Endodermal cell (in vitro differentiated cells): ENCODE measurements at regions not wholly inside any gene's neighbourhood (a gene's known extent, or its start where the extent isn't known, plus 50 kb on each side); places are given as distances from the start of the nearest gene placed in this dataset.

Experiments
- DNase-seq: peaks from one replicate; pipeline ENCODE4 v3.0.0-alpha.2; 2017
- H3K27ac ChIP-seq: 2 replicates; pipeline ENCODE4 v1.5.1; 2013; ENCODE audit warnings: mild to moderate bottlenecking, low read depth, low read length, moderate library complexity
- H3K27me3 ChIP-seq: 2 replicates; pipeline ENCODE4 v1.6.1; 2013; ENCODE audit warnings: mild to moderate bottlenecking, low read length, moderate library complexity; ENCODE audit not compliant: insufficient read depth, control insufficient read depth, poor library complexity, severe bottlenecking
- H3K36me3 ChIP-seq: 2 replicates; pipeline ENCODE4 v1.7.0; 2013; ENCODE audit warnings: mild to moderate bottlenecking, low read length, moderate library complexity; ENCODE audit not compliant: control insufficient read depth, insufficient read depth
- H3K4me1 ChIP-seq: one replicate; pipeline ENCODE4 v1.7.0; 2013; ENCODE audit warnings: low read length; ENCODE audit not compliant: control insufficient read depth, insufficient read depth
- H3K4me3 ChIP-seq: 2 replicates; pipeline ENCODE4 v1.5.1; 2013; ENCODE audit warnings: mild to moderate bottlenecking, low read length, moderate library complexity
- H3K9ac ChIP-seq: 2 replicates; pipeline ENCODE4 v1.6.1; 2013; ENCODE audit warnings: mild to moderate bottlenecking, low read length, moderate library complexity; ENCODE audit not compliant: poor library complexity, severe bottlenecking; ENCODE audit errors: extremely low read depth
- H3K9me3 ChIP-seq: 2 replicates; pipeline ENCODE4 v1.6.1; 2013; ENCODE audit warnings: mild to moderate bottlenecking, low read length, moderate library complexity; ENCODE audit not compliant: control insufficient read depth
- H3K27ac Mint-ChIP-seq: 2 replicates; pipeline ENCODE4 v1.8.0; 2020; ENCODE audit warnings: mixed read lengths
- H3K27me3 Mint-ChIP-seq: 2 replicates; pipeline ENCODE4 v1.8.0; 2021; ENCODE audit warnings: mild to moderate bottlenecking, mixed read lengths; ENCODE audit not compliant: insufficient read depth
- H3K36me3 Mint-ChIP-seq: 2 replicates; pipeline ENCODE4 v1.8.0; 2020; ENCODE audit warnings: low read depth, mixed read lengths
- H3K4me1 Mint-ChIP-seq: 2 replicates; pipeline ENCODE4 v1.8.0; 2020; ENCODE audit warnings: mixed read lengths
- H3K4me3 Mint-ChIP-seq: 2 replicates; pipeline ENCODE4 v1.8.0; 2020; ENCODE audit warnings: mild to moderate bottlenecking, moderate library complexity, mixed read lengths
- H3K9me3 Mint-ChIP-seq: 2 replicates; pipeline ENCODE4 v1.8.0; 2020; ENCODE audit warnings: mild to moderate bottlenecking, mixed read lengths
- CTCF ChIP-seq: fragments of 200-600 bp; sonication (generic); conservative IDR thresholded peaks from 2 replicates; pipeline ENCODE4 v1.5.0; 2021; ENCODE audit warnings: antibody characterized with exemption, mild to moderate bottlenecking
- WGBS, 2 experiments: methylation state at CpG; one replicate each; pipeline versions ENCODE4 v1.1.5 to v1.1.7; 2013; ENCODE audit warnings: missing lambda C conversion rate in 2 of 2, mixed read lengths in 1 of 2; ENCODE audit not compliant: insufficient coverage in 1 of 2, insufficient read length in 1 of 2; 5-methylcytosine and 5-hydroxymethylcytosine counted together

DNA sequence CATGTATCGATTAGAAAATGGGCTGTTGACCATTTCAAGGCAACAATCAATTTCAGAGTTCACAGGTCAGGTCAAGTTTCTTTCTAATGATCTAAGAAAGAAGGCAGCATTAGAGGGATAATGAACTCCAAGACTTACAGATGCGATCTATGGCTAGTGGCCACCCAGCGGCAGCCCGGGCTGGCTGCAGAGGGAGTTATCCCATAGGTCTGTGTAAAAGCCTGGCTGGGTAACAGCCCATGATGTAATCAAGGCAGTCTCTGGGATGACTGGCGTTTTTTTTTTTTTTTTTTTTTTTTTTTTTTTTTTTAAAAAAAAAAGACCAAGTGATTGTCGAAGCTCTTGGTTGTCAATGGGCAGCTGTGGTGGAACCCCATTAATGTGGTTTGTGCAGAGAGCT is 171.1 kb upstream of the SKOR2 start:
- no peaks in the 10 kb centered on the region for H3K36me3 Mint-ChIP-seq
- 77 to 81% methylated on average over 3 to 5 of the region's 6 CpGs for WGBS, 2 experiments

DNA sequence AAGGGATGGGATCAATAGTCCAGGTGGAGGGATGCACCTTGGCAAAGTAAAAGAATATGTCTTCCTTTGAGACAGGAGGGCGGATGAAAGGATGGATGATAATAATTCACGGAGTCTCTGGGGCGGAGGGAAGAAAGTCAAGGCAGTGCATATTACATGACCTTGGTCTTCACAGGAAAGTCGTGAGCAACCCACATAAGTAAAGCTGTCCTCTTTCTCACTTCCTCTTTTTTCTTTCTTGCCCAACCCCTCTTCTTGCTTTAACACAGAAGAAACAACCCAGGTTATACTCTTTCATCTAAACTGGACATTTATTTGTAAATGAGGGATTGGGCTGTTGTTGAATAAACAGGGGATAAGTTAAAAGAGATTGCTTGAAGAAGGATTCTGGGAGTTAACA is 168.7 kb upstream of the SKOR2 start:
- Mint-ChIP-seq H3K9me3 (no peaks in the 10 kb centered on the region), H3K36me3 (no peaks in the 10 kb centered on the region), H3K27me3 (peaks cover 57% of the 10 kb centered on the region), H3K4me1 (peaks cover 4% of the 10 kb centered on the region), H3K27ac (no peak overlapping the region), H3K4me3 (no peak overlapping the region)
- no peaks in the 10 kb centered on the region for H3K4me1 ChIP-seq
- TF ChIP-seq CTCF = no peak
- no peaks in the 10 kb centered on the region for H3K36me3 ChIP-seq
- peaks cover 14% of the 10 kb centered on the region for H3K27me3 ChIP-seq
- WGBS, 2 experiments = 73 to 79% methylated on average over 4 of the region's 4 CpGs
- no peak overlapping the region for H3K9ac ChIP-seq
- H3K4me3 ChIP-seq = no peak overlapping the region
- no peak overlapping the region for H3K27ac ChIP-seq
- DNase-seq = no peak
- H3K9me3 ChIP-seq = no peaks in the 10 kb centered on the region

More for the DNA sequence above, 171.1 kb upstream of the SKOR2 start:
- Mint-ChIP-seq H3K27ac (no peak overlapping the region), H3K4me3 (no peak overlapping the region), H3K4me1 (peaks cover 2% of the 10 kb centered on the region), H3K27me3 (peaks cover 44% of the 10 kb centered on the region), H3K9me3 (no peaks in the 10 kb centered on the region)
- H3K9me3 ChIP-seq = no peaks in the 10 kb centered on the region
- no peaks in the 10 kb centered on the region for H3K4me1 ChIP-seq
- H3K27me3 ChIP-seq = peaks cover 14% of the 10 kb centered on the region
- DNase-seq = peak; percentile 80
- H3K4me3 ChIP-seq = no peak overlapping the region
- H3K36me3 ChIP-seq = no peaks in the 10 kb centered on the region
- no peak overlapping the region for H3K27ac ChIP-seq
- H3K9ac ChIP-seq = no peak overlapping the region
- TF ChIP-seq CTCF = peak; percentile 54

- H3K27me3 ChIP-seq = peaks cover 14% of the 10 kb centered on the region
- H3K27ac ChIP-seq = no peak overlapping the region
- Mint-ChIP-seq H3K36me3 (no peaks in the 10 kb centered on the region), H3K4me1 (peaks cover 4% of the 10 kb centered on the region), H3K27ac (no peak overlapping the region), H3K9me3 (no peaks in the 10 kb centered on the region), H3K27me3 (peaks cover 59% of the 10 kb centered on the region), H3K4me3 (no peak overlapping the region)
- no peak overlapping the region for H3K4me3 ChIP-seq
- WGBS, 2 experiments = 79 to 89% methylated on average over 2 to 3 of the region's 3 CpGs
- H3K9me3 ChIP-seq = no peaks in the 10 kb centered on the region
- TF ChIP-seq CTCF = no peak
- no peaks in the 10 kb centered on the region for H3K36me3 ChIP-seq
- H3K9ac ChIP-seq = no peak overlapping the region
- DNase-seq = no peak
- no peaks in the 10 kb centered on the region for H3K4me1 ChIP-seq
Measured at GRCh38 chr18:47418746-47419145, 167.3 kb upstream of the SKOR2 start.
